Hippocampal formation (tissue), 2 donors: ENCODE measurements at regions not wholly inside any gene's neighbourhood (a gene's known extent, or its start where the extent isn't known, plus 50 kb on each side); places are given as distances from the start of the nearest gene placed in this dataset.

ENCODE experiments used
- DNase-seq, 2 donors: peaks; one replicate each; lab custom pipeline; 2025; lab: John Stamatoyannopoulos, UW

DNA sequence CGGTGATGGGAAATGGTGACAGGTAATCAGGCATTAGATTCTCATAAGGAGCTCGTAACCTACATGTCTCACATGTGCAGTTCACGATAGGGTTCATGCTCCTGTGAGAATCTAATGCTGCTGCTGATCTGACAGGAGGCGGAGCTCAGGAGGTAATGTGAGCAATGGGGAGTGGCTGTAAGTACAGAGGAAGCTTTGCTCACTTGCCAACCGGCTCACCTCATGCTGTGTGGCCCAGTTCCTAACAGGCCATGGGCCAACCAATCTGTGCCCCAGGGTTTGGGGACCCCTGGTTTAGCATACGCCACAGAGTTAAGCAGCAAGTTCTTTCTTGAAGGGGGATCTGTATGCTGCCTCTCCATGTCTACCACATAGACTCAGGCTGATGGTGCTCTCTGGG is 133.1 kb downstream of the IQUB start:
- DNase-seq = no peak

DNA sequence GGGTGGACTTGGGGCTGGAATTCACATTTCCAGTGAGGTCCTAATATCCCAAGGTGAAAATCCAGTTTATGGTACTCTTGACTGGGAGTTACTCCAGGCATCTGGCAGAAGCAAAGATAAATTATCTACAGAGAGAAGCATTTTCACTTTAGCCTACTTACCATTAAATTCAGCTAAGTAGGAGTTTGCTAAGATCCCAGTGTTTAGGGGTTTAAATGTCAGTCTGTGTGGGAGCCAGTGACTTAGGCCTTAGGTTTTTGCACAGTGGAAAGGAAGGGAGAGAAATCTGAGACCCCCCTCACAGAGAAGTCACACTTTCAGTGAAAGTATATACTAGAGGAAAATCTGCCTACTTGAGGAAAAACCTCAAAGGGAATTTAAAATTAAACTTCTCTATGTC is 134.2 kb downstream of the IQUB start:
- DNase-seq = no peak

DNA sequence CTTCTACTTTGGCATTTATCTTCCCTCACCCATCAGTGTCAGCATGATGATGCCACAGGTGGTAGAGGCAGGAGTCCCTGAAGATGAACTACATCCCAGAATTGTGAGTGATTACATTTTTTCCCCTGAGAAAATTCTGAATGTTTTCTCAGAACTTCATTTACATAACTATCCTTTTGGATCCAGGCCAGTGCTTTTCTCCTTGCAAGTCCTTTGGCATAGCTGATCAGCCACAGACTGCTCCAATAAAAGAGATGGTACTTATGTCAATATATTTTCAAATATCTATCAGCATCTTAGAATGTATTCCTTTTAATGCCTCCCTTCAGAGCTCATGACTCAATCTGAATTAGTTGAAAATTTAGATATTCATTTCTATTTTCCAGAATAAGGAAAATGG is 135.5 kb downstream of the IQUB start:
- DNase-seq = no peak

DNA sequence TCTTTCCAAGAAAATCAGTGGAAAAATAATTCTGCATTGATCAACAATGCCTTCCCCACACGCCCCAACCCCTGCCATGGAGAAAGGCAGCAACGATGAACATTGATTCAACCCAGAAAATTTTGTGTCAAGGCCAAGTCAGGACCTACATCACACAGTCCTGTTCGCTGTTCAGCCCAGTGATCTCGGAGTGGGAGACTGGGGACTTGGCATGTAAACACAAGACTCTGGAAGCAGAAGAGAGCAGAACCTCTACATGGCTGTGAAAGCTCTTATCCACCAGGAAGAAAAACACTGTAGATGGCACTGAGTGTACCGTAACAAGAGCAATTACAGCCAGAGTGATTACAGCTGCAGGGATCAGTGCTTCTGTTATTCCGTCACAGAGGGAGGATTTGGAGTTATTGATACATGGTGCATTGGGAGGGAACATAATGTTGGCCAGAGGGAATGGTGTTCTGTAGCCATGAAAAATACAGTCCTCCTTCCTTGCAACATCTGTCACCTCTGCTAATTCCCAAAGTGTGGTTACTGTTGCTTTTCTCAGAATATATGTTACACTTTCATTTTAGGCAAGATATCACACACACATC is 136.6 kb downstream of the IQUB start:
- no peak for DNase-seq

DNA sequence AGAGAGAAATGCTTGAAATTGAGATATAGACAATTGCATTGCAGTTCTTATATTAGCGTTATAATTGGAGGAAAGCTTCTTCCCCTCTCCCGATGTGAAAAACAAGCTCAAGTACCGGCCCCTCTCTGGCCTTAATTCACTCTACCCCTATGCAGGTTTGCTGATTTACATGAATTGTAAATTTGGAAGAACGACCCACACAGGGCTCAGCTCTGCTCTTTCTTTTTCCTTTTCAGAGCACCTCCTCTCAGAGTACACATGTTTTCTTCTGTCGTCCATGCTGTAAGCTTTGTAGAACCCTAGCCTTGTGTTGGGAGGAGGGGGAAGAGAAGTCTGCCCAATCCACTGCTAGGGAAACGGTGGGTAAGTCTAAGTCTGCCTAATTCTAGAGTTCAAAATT is 140.8 kb downstream of the IQUB start:
- no peak for DNase-seq

DNA sequence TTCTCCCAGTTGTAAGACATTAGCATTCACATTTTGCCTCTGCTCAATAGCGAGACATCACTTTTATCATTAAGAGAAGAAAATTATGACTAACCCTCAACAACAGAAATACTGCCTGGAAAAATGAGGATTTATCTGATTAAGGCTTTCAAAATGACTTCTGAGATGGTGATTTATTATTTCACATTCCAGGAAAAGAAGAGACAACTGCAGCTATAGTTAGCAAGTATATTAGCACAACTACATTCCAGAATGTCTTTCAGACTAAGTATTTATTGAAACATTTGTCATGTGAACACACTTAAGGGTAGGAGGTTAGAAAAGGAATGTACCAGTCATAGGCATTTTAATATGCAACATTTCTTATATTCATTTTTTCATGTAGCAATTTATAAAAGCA is 162.0 kb downstream of the IQUB start:
- DNase-seq = no peak

DNA sequence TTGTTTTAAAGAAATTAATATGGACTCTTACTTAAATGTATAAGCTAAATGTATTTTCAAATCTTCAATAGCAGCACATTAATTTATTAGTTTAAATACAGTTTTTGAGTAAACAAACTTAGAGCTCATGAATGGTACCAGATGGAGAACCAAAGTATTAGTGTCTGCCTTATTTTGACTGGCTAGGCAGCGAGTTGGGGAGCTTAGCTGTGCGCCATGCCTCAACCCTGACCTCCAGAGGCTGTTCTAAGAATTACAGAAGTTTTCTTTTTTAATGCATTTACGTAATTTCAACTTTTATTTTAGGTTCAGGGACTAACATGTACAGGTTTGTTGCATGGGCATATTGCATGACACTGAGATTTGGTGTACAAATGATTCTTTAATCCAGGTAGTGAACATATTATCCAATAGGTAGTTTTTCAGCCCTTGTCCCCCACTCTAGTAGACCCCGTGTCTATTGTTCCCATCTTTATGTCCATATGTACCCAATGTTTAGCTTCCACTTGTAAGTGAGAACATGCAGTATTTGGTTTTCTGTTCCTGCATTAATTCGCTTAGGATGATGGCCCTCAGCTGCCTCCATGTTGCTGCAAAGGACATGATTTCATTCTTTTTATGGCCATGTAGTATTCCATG is 166.8 kb downstream of the IQUB start:
- no peak for DNase-seq

DNA sequence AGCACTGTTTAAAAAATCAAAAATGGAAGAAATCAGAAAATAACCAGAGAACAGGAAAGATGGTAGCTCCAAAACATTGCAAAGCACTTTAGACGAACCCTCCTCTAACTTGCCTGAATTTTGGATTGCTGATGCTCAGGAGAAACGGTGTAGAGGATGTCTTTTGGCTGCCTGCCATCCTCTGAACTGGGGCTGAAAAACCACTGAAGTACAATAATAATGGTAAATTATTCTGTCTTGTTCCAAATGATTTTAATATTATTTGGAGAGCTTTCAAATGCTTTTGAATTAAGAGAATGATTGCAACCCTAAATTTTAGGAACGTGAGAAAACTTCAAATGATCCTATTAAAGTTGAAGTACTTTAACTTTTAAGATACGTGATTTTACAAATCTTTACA is 167.3 kb upstream of the SLC13A1 start:
- DNase-seq = no peak

DNA sequence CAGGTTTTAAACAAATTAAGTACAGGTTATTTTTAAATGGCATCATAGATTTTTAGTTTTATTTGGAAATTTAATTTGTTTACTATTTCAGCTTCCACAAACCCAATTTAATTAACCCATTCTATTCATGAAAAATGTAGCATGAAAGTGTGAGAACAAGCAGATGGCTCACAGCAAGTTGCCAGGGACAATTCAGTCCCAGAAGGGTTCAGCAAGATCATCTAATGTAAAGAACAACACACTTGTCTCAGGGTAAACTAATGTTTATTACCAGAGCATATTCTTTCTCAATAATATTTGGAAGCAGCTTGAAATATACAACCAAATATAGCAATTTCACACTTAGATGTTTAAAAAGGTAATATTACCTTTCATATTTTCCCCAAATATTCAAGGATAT is 166.9 kb upstream of the SLC13A1 start:
- DNase-seq = no peak

DNA sequence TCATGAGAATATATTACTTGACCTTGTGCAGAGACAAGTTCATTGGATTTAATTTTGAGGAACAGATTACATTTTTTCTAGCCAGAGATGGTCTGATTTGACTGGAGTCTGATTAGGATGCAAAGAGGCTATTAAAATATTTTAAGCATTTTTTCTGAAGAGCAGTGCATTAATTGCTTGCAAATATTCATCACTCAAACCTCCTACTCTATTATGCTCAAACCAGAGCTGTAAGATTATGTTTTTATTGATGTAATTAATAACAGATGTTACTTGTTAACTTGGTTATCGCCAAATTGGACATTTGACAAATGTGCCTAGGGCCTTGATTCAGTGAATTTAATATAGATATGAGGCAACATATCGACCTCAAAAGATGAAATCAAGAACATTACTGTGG is 160.9 kb upstream of the SLC13A1 start:
- no peak for DNase-seq

DNA sequence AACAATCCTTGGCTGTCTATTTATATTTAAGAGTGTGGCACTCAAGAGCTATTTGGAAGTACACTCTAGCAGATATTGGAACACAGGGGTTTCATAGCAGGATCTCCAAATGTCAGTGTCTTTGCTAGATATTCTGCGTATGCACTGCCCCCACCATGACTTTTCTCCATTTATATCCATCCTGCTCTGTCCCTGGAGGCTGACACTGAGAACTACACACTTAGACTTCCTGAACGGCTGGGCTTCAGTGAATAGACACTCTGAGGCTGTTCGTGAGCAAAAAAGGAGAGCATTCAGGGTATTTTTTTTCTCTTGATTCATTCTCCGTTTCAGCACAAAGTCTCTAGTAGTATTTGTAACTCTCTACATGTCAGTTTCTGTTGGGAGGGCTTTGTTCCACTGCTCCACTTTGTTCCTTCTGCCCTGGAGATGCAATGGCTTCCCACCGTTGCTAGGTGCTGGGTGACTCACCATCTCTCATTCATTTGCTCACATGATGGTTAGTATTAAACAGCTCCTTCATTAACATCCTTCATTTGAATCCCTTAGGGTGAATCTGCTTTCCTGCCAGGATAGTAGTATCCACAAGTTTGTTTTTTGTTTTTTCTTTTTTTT is 155.9 kb upstream of the SLC13A1 start:
- peak; percentile 1 to 13 for DNase-seq

DNA sequence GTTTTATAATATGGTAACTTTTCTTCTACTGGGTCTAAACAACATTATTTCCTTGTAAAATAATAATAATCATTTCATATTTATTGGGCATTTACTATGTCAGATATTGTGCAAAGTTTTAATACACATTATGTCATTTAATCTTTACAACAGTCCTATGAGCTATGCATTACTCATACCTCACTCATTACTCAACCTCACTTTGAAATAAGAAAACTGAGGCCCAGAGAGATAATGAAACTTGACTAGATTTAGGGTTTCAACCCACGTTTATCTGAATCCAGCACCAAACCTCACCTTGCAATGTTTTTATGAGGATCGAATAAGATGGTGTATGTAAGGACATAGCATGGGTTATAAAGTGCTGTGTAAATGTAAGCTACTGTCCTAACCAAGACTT is 153.2 kb upstream of the SLC13A1 start:
- DNase-seq = no peak

DNA sequence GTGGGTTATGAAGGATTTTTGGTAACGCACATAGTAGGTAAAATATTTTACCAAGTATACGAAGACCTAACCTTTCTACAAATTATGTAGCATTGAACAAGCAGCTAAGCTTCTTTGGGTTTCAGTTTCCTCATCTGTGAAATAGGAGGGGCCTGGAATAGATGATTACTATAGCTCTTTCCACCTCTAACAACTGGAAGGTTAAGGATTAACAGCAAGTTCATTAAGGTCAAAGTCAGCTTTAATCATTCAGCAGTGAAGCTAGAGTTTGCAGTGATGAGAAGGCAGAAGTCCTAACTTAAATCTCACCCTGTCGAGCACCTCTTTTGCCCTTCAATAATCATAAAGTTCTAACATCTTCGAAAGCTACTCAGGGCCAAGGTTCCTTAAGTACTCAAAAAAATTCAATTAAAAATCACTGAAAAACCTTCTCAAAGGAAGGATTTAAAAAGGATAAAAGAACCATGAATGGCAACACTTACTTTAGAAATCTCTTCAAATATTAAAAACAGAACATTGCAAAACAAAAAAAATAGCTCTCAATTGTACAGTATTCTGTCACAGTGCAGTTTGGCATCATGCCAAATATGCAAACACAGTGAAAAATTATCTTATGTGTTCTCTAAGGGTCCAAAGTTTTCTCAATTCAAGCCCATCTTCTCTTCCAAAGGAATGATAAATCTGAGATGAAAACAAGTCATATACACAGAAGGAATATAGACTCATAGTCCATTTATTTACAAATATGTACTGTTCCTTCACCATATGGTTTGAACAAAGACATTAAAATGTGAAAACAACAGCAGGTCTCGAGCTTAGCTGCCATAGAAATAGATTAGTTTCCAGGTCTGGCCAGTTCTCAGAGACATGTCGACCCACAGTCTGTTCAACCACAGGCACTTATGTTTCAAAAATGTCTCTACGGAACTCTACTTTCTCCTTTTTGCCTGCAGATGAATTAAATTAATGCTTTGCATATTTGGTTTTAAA is 152.0 kb upstream of the SLC13A1 start:
- no peak for DNase-seq

DNA sequence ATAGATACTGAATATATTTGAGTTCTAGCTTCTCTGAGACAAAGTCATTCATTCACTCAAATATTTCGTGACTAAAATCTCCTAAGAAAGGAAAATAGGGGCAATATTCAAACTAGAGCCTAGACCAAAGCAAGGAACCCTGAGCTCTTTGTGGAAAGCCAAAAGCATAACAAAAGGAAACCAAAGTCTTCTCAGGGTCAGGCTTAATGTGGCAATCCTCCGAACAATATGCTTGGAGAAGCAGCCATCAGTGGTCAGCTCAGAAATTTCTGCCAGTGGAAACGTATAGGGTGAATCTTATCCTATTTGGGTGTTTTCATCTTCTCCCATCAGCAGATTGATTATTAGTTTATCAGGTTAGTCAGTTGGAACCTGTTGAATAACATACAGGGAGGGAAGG is 151.3 kb upstream of the SLC13A1 start:
- DNase-seq = no peak

DNA sequence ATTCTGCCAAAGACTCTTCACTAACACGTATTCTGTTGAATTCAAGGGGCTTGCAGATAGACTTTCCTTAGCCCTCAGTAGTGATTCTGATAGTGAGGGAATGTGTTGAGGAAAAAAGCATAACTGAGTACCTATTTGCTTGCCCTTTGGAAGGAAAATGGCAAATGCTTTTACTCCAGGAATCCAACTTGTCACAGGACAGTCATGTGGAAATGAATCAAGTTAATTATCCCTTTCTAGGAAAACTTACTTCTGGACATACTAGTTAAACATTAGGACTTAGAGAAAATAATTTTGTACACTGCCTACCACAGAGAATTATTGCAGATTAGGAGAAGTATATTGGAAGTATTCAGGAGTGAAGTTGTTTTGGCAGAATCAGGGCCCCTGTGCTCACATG is 148.9 kb upstream of the SLC13A1 start:
- no peak for DNase-seq

DNA sequence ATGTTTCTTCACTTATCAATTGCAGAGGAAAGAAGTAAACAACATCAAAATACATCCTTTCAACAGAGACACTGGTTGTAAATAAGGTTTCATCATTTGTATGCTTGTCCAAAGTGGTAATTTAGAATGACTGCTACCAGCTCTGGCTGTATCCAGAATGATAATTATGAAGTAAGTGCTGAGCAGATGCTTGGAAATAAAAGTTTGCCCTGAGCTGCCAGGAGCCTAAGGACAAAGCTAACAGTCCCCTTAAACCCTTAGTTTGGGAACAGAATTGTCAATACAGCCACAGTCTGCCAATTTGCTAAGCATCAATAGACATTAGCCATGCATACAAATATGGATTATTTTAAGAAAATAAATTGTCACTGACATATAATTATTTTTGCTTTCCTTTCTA is 147.0 kb upstream of the SLC13A1 start:
- peak in 1 of 2 donors; percentile 69 for DNase-seq

DNA sequence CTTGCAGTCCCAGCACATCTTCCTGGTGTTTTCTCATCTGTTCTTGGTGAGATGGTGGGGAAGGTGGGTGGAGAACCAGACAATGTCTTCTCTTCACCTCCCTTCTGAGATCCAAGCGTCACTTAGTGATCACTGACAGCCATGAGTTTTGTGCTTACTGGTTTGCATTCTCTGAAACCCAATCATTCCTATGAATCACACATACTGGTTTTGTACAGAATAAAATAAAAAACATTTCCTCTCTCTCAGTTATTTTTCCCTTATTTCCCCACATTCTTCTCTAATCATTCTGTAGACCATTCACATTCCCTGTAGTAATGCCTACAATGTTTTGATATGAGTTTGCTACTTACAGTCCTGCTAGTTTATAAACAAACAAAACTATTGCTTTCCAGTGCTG is 143.8 kb upstream of the SLC13A1 start:
- DNase-seq = no peak

DNA sequence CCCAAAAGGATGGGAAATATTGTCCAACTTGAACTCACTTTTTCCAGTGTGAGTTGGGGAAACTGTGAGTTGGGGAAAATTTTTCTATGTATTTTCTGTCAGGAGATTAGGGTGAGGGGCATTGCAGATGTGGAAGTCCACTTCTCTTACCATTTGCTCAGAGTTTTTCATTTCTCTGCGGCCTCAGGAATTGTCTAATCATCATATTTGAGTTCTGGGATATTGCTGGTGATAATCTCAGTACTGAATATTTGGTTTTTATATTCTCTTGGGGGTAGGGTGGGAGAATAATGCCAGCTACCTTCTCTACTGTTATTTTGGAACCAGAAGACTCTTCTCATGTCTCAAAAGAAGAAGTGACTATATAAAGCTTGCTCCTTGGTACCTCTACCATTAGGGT is 141.3 kb upstream of the SLC13A1 start:
- no peak for DNase-seq

DNA sequence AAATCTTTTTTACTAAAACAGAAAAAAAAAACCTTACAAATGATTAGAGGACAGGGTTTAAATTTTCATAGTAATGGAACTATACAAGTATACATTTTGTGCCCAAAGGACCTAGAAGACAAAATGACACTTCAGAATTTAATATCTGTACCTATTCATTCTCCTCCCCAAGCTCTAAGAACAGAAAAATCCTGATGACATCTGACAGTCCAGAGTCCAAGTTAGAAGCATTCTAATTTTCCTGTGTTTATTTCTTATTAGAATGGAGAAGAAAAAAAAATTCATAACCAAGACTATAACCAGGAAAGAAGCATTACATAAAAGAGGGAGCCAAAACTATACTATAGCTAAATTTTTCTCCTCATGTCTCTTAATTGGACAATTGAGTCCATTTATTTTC is 138.9 kb upstream of the SLC13A1 start:
- DNase-seq = no peak

DNA sequence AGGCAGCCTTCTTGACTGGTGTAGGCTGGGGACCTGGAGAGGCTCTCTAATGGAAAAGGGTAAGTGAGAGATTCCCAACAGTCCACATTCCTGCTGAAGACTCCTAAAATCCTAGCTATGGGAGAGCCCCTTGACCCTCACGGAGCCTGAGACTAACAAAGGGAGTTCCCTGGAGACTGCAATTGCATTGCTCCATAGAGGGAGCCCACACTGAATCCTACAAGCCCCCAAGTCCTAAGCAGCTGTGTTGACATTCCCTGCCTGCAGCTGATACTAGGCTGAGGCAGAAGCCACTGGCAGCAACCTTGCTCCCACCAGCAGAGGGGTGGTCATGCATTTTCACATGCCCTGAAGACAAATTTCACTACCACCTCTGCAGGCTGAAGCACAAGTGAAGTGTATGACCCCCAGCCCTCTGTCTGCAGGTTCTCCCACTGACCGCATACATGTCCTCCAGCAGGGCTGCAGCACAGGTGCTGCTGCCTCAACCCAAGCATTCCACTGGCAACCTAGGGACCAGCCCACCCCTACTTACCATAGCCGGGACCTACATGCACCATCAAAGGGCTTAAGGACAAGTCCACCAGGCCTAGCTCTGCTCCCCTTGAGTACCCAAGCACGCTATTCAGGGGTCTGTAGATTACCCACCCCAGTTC is 130.3 kb upstream of the SLC13A1 start:
- DNase-seq = no peak

DNA sequence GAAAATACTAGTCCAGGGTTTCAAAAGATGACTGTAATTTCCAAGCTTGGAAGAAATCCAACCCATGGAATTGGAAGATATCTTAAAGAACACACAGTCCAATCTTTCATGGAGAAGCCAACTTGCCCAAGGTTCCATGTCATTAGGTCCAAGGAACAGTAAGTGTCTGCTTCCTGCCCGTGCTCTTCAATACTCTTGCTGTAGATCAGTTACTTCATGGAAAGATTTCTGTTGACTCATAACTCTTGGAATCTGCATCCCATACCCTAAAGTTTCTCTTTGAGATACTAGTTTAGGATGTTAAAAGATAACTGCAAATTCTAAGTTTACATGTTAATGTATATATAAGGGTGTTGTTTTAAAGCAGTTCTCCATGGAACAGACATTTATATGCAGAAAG is 127.9 kb upstream of the SLC13A1 start:
- DNase-seq = no peak

DNA sequence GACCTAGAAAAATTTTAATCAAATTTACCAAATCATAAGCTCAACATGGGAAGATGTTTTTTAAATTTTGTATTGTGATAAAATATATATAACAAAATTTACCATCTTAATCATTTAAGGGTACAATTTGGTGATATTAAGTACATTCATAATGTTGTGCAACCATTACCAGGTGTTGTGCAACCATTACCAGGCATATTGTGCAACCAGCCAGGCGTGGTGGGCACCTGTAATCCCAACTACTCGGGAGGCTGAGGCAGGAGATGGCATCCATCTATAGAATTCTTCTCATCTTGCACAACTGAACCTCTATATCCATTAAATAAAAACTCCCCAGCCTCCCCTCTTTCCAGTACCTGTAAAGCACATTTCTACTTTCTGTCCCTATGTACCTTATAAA is 124.5 kb upstream of the SLC13A1 start:
- DNase-seq = no peak
